Osteocyte (in vitro differentiated cells): ENCODE measurements at regions not wholly inside any gene's neighbourhood (a gene's known extent, or its start where the extent isn't known, plus 50 kb on each side); places are given as distances from the start of the nearest gene placed in this dataset.

Source experiments
- DNase-seq: peaks from one replicate; pipeline ENCODE4 v3.0.0; 2021; ENCODE audit warnings: mixed read lengths; ENCODE audit not compliant: unreplicated experiment; ENCODE audit errors: extremely low spot score
- H3K27ac Mint-ChIP-seq: one replicate; pipeline ENCODE4 v1.8.0; 2021; ENCODE audit warnings: mild to moderate bottlenecking, mixed read lengths; ENCODE audit not compliant: unreplicated experiment
- H3K27me3 Mint-ChIP-seq: one replicate; pipeline ENCODE4 v1.8.0; 2021; ENCODE audit warnings: mixed read lengths; ENCODE audit not compliant: unreplicated experiment
- H3K36me3 Mint-ChIP-seq: one replicate; pipeline ENCODE4 v1.8.0; 2021; ENCODE audit warnings: mixed read lengths; ENCODE audit not compliant: unreplicated experiment
- H3K4me1 Mint-ChIP-seq: one replicate; pipeline ENCODE4 v1.8.0; 2021; ENCODE audit warnings: mixed read lengths; ENCODE audit not compliant: unreplicated experiment
- H3K4me3 Mint-ChIP-seq: one replicate; pipeline ENCODE4 v1.8.0; 2021; ENCODE audit warnings: mild to moderate bottlenecking, moderate library complexity, mixed read lengths; ENCODE audit not compliant: unreplicated experiment
- H3K9me3 Mint-ChIP-seq: one replicate; pipeline ENCODE4 v1.8.0; 2021; ENCODE audit warnings: mixed read lengths; ENCODE audit not compliant: unreplicated experiment
- TF ChIP-seq, protein P1 (sequence below): fragments of 200-600 bp; sonication (generic); IDR thresholded peaks from 2 replicates; pipeline ENCODE4 v1.5.0; 2021; ENCODE audit warnings: antibody characterized with exemption, mild to moderate bottlenecking, moderate library complexity

DNA sequence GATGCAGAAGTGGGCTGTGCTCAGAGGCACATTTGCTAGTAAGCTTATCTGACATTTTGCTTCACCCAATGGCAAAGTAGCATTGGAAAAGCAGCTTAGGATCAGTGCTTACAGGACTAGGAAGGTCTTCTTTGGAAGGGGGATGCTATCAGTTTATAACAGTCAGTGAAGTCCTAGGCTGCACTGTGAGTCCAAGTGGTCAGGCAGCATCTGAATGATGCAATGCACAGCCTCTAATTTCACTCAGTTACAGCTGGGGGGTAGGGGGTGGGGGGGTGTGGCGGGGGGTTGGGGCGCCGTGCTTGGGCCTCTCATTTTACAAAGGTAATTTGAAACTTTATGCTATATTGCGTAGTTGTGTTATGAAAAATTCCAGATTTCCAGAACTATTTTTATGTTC is 652.3 kb upstream of the MGMT start:
- no peak overlapping the region for H3K27ac Mint-ChIP-seq
- TF ChIP-seq, protein P1, sequence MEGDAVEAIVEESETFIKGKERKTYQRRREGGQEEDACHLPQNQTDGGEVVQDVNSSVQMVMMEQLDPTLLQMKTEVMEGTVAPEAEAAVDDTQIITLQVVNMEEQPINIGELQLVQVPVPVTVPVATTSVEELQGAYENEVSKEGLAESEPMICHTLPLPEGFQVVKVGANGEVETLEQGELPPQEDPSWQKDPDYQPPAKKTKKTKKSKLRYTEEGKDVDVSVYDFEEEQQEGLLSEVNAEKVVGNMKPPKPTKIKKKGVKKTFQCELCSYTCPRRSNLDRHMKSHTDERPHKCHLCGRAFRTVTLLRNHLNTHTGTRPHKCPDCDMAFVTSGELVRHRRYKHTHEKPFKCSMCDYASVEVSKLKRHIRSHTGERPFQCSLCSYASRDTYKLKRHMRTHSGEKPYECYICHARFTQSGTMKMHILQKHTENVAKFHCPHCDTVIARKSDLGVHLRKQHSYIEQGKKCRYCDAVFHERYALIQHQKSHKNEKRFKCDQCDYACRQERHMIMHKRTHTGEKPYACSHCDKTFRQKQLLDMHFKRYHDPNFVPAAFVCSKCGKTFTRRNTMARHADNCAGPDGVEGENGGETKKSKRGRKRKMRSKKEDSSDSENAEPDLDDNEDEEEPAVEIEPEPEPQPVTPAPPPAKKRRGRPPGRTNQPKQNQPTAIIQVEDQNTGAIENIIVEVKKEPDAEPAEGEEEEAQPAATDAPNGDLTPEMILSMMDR = no peak
- no peak overlapping the region for H3K4me3 Mint-ChIP-seq
- H3K4me1 Mint-ChIP-seq = no peaks in the 10 kb centered on the region
- no peak for DNase-seq
- peaks cover 31% of the 10 kb centered on the region for H3K9me3 Mint-ChIP-seq
- H3K36me3 Mint-ChIP-seq = no peaks in the 10 kb centered on the region
- H3K27me3 Mint-ChIP-seq = no peaks in the 10 kb centered on the region

DNA sequence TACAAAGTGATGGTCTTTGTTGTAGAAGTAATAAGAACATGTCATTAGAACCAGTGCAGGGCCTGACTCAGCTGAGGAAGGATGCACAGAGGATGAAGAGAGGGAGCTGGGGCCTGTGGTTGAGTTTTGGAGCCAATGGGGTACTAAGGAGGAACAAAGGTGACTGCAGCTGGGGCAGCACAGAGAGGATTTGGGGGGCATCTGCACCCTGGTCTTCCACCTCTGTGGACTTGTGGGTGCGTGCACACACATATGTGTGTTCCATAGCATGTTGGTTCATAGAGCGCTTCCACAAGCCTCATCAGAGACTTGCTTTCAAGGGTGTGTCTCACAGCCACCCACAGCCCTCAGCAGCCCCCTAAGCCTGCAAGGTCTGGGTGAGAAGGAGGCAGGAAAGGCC is 650.3 kb upstream of the MGMT start:
- H3K9me3 Mint-ChIP-seq = peaks cover 31% of the 10 kb centered on the region
- H3K27me3 Mint-ChIP-seq = no peaks in the 10 kb centered on the region
- no peaks in the 10 kb centered on the region for H3K4me1 Mint-ChIP-seq
- DNase-seq = peak; percentile 68
- TF ChIP-seq, protein P1 = no peak
- no peaks in the 10 kb centered on the region for H3K36me3 Mint-ChIP-seq
- no peak overlapping the region for H3K27ac Mint-ChIP-seq
- no peak overlapping the region for H3K4me3 Mint-ChIP-seq

DNA sequence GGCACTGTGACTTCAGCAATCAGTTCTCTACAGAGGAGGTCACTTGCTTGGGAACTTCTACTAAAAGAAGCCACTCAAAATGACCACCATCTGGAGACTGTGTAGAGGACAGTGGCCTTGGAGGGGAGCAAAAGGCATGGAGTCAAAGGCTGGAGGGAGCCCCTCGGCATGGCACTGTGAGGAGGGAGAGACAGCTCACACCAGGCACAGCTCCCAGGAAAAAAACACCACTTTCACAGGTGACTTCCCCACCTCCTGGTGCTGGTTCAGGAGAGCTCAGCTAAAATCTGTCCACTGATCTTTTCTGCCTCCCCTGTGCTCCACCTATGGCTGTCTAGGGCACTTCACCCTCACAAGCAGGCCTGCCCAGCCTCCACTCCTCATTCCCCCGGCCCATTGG is 649.4 kb upstream of the MGMT start:
- Mint-ChIP-seq H3K36me3 (no peaks in the 10 kb centered on the region), H3K4me3 (no peak overlapping the region), H3K9me3 (peaks cover 29% of the 10 kb centered on the region), H3K27me3 (no peaks in the 10 kb centered on the region), H3K4me1 (no peaks in the 10 kb centered on the region), H3K27ac (no peak overlapping the region)
- peak; percentile 48 for DNase-seq
- TF ChIP-seq, protein P1 = no peak

DNA sequence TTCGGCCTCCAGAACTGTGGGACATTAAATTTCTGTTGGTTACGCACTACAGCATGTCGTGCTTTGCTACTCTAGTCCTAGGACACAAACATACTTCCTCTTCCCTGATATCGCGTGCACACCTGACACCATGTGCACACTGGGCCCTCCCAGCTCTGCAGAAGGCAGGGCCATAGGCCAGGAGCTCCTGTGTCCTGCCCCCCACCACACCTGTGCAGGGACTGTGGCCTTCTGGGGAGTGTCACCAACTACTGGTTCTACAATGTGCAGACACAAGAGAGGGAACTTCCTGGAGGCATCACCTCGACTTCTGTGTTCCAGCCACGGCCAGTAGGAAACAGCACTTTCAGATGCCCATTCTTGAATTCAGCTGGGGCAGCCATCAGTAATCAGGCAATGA is 646.4 kb upstream of the MGMT start:
- Mint-ChIP-seq H3K4me3 (no peak overlapping the region), H3K36me3 (no peaks in the 10 kb centered on the region), H3K27ac (no peak overlapping the region), H3K9me3 (peaks cover 38% of the 10 kb centered on the region), H3K27me3 (no peaks in the 10 kb centered on the region), H3K4me1 (no peaks in the 10 kb centered on the region)
- TF ChIP-seq, protein P1 = no peak
- peak; percentile 53 for DNase-seq

DNA sequence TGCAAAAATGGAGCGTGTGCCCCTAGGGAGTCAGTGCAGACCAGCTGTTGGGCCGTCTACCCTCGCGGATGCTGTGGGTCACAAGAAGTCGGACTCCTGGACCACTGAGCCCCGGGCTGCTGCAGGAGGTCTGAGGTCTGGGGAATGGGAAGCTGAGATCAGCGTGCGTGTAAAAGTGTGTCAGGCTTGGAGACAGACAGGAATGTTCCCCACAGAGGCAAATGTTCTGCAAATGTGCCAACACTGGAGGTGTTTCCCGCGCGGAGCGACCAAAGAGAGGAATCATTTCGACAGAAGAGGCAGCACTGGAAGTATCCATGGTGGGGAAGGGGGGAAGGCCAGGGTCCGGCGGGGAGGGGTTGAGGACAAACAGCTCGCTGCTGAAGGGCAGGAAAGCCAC is 643.8 kb upstream of the MGMT start:
- no peak overlapping the region for H3K27ac Mint-ChIP-seq
- H3K9me3 Mint-ChIP-seq = peaks cover 27% of the 10 kb centered on the region
- no peaks in the 10 kb centered on the region for H3K4me1 Mint-ChIP-seq
- H3K27me3 Mint-ChIP-seq = no peaks in the 10 kb centered on the region
- TF ChIP-seq, protein P1 = no peak
- DNase-seq = peak; percentile 67
- H3K4me3 Mint-ChIP-seq = no peak overlapping the region
- no peaks in the 10 kb centered on the region for H3K36me3 Mint-ChIP-seq
